ENCODE measurements at regions not wholly inside any gene's neighbourhood (a gene's known extent, or its start where the extent isn't known, plus 50 kb on each side); places are given as distances from the start of the nearest gene placed in this dataset.

DNA sequence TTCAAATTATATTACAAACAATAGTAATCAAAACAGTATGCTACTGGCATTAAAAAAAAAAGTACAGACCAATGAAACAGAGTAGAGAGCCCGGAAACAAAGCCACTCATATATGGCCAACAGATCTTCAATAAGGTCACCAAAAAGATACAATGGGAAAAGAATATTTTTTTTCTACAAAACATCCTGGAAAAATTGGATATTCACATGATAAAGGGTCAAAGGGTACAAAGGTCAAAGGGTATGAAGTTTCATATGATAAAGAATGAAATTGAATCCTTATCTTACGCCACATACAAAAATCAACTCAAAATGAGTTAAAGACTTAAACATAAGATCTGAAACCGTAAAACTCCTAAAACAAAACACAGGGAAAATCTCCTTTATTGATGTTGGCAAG lies 168.5 kb upstream of the PELI2 start:
- no peak for DNase-seq (ENCODE audit: low spot score)
- TF ChIP-seq, protein P1, sequence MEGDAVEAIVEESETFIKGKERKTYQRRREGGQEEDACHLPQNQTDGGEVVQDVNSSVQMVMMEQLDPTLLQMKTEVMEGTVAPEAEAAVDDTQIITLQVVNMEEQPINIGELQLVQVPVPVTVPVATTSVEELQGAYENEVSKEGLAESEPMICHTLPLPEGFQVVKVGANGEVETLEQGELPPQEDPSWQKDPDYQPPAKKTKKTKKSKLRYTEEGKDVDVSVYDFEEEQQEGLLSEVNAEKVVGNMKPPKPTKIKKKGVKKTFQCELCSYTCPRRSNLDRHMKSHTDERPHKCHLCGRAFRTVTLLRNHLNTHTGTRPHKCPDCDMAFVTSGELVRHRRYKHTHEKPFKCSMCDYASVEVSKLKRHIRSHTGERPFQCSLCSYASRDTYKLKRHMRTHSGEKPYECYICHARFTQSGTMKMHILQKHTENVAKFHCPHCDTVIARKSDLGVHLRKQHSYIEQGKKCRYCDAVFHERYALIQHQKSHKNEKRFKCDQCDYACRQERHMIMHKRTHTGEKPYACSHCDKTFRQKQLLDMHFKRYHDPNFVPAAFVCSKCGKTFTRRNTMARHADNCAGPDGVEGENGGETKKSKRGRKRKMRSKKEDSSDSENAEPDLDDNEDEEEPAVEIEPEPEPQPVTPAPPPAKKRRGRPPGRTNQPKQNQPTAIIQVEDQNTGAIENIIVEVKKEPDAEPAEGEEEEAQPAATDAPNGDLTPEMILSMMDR (IDR thresholded peaks at IDR 0.05; ENCODE audit: extremely low read depth, missing control alignments): no peak

DNA sequence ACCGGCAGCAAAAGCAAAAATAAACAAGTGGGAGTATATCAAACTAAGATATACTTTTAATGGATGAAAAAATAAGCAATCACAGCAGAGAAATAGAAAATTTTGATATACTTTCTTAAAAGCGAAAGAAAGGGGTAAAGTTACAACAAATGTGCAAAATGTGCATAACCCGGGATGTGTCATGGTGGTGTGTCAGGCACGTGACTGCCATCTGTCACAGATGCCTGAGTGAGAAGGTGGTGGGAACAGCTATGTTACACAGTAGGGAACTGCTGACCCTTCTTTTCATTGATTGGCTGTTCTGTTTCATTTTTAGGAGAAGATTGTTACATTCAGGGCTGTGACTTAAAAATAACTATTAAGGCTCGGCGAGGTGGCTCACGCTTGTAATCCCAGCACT lies 168.1 kb upstream of the PELI2 start:
- no peak for DNase-seq (ENCODE audit: low spot score)
- TF ChIP-seq, protein P1 (IDR thresholded peaks at IDR 0.05; ENCODE audit: extremely low read depth, missing control alignments): no peak

DNA sequence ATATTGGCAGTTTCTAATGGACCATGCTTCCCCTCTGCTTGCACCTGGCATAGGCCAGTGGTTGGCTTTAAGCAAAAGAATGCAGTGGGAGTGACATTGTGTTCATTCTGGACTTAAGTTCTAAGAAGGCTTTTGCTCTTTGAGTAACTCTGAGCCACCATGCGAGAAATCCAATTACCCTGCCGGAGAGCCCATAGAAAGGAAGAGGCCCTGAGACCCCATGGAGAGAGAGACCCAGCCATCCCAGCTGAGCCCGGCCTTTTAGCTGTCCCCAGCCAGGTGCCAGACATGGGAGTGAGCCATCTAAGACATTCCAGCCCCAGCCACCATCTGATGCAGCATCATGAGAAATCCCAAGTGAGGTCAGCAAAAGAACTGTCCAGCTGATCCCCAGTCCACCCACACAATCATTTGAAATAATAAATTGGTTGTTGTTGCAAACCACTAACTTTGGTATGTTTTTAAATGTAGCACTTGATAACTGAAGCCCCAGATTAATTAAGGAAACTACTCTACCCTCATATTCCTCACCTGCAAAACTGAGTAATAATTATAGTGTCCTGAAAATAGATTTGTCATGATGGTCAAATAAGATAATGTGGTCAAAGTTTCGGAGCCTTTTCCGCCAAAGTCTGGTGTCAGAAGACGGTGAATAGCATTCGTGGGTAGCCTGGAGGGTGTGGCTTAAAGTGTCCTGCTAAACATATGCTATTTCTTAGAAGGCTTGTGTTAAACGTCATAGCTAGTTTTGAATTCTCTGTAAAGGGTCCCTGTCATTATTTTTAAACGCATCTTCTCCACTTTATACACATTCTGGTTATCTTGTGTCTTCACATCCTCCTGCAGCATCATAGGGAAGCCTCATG lies 166.6 kb upstream of the PELI2 start:
- TF ChIP-seq, protein P1 (IDR thresholded peaks at IDR 0.05; ENCODE audit: extremely low read depth, missing control alignments): no peak
- DNase-seq (ENCODE audit: low spot score): no peak

DNA sequence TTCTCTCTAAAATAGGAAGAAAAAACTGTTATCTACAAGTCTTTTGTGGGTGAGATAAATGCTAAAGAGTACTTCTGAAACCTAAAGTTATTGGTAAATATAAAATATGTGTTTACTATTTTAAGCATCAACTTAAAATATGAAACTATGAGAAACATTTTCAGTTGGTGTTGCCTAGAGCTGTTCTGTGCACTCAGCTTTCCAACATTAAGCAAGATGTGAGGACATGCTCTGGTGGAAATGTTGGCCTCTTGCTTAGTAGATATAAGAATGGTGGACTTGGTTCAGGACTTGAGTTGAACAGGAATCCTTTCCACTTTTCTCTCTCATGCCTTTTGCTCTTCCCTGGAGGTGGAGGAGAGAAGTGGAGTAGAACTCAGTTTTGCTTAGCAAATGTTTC lies 164.1 kb upstream of the PELI2 start:
- DNase-seq (ENCODE audit: low spot score): no peak

DNA sequence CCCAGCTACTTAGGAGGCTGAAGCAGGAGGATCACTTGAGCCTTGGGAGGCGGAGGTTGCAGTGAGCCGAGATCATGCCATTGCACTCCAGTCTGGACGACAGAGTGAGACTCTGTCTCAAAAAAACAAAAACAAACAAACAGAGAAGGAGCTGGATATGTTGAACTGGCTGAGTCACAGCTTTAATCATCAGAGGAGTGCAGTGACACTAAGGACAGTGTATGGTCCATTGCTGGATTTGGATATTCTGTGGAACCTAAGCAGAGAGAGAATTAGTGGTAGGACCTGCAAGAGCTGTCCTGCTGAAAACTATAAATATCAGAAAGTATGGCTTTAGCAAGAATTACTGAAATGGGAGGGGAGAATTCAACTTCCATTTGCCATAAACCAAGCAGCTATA lies 163.0 kb upstream of the PELI2 start:
- no peak for DNase-seq (ENCODE audit: low spot score)
- TF ChIP-seq, protein P1 (IDR thresholded peaks at IDR 0.05; ENCODE audit: extremely low read depth, missing control alignments): no peak

More for the DNA sequence above, 164.1 kb upstream of the PELI2 start:
- TF ChIP-seq, protein P1 (IDR thresholded peaks at IDR 0.05; ENCODE audit: extremely low read depth, missing control alignments): no peak

DNA sequence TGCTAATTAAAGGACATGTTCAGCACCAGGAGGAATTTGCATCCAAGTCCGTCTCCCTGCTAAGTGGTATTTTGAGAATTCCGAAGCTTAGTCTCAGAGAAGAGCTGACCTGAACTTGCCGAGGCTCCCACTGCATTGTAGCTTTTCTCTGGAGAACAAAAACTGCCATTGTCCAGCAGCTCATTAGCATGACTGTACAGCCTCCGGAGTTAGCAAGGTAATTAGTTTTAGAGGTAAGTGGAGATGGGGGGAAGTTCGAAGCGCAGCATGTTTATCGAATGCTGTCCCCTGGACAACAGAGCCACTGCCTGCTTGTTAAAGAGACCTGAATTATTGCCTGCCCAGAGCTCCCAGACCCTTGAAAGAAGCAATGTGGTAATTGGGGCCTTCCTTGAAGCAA lies 160.3 kb upstream of the PELI2 start:
- TF ChIP-seq, protein P1 (IDR thresholded peaks at IDR 0.05; ENCODE audit: extremely low read depth, missing control alignments): no peak
- DNase-seq (ENCODE audit: low spot score): no peak

DNA sequence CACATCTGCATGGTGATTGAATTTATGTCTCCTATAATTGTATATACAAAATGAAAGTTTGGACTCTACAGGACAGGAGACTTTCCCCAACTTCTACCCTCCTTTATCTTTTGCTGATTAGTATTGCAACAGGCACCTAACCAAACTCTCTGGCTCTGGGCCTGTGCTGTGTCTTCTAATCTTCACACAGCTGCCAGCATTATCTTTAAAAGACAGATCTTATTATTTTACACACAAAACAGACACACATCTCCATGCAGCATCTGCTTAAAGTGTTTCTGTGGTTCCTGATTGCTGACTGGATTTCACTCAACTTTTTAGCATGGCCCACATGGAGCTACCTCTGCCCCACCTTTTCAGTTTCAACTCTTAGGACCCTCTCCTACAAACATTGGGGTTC lies 154.9 kb upstream of the PELI2 start:
- TF ChIP-seq, protein P1 (IDR thresholded peaks at IDR 0.05; ENCODE audit: extremely low read depth, missing control alignments): no peak

More for the DNA sequence above, 154.9 kb upstream of the PELI2 start:
- DNase-seq (ENCODE audit: low spot score): no peak
